IMR-90 (cell line): ENCODE measurements at regions not wholly inside any gene's neighbourhood (a gene's known extent, or its start where the extent isn't known, plus 50 kb on each side); places are given as distances from the start of the nearest gene placed in this dataset.

Experiments
- ATAC-seq: fragments of 200-7000 bp; cut with Tn5 transposase; 2 replicates; pipeline ENCODE4 v1.9.1; 2020; ENCODE audit warnings: low read depth, mild to moderate bottlenecking, moderate library complexity
- BruUV-seq: library from RNA; stranded (reverse); fragments of 400-500 nt; replicated peaks from 2 replicates; lab custom pipeline; 2021; lab: Mats Ljungman, UMichigan
- CTCF ChIA-PET: fragments of 300-600 bp; formaldehyde crosslinking; extraction: SDS; loops from one replicate; lab custom pipeline; 2021; ENCODE audit warnings: antibody characterized with exemption; lab: Yijun Ruan, JAX
- POLR2A ChIA-PET: fragments of 300-600 bp; sonication (Branson Sonifier 250); formaldehyde crosslinking; loops from one replicate; lab custom pipeline; 2022; ENCODE audit warnings: antibody characterized with exemption; ENCODE audit not compliant: unreplicated experiment; lab: Charles Lee
- DNase-seq: peaks from one replicate; pipeline ENCODE4 v3.0.0; 2013
- H2AFZ ChIP-seq: replicated peaks from 2 replicates; pipeline ENCODE3; 2013; ENCODE audit warnings: low read length, mild to moderate bottlenecking; ENCODE audit not compliant: poor library complexity
- H2AK5ac ChIP-seq: 2 replicates; pipeline ENCODE4 v1.6.1; 2013; ENCODE audit warnings: low read depth, low read length, inconsistent platforms
- H2AK9ac ChIP-seq: replicated peaks from 2 replicates; pipeline ENCODE3; 2013; ENCODE audit warnings: mild to moderate bottlenecking, low read depth, low read length, moderate library complexity; ENCODE audit not compliant: poor library complexity
- H2BK120ac ChIP-seq: 2 replicates; pipeline ENCODE4 v1.6.1; 2013; ENCODE audit warnings: low read depth, low read length, inconsistent platforms
- H2BK15ac ChIP-seq: 3 replicates; pipeline ENCODE4 v1.6.1; 2013; ENCODE audit warnings: low read depth, low read length, inconsistent platforms
- H2BK20ac ChIP-seq: 2 replicates; pipeline ENCODE4 v1.6.1; 2013; ENCODE audit warnings: low read depth, mild to moderate bottlenecking, inconsistent platforms, low read length, moderate library complexity
- H2BK5ac ChIP-seq: 2 replicates; pipeline ENCODE4 v1.6.1; 2013; ENCODE audit warnings: mild to moderate bottlenecking, low read depth, low read length, inconsistent platforms; ENCODE audit not compliant: poor library complexity, severe bottlenecking
- H3K14ac ChIP-seq: replicated peaks from 2 replicates; pipeline ENCODE4 v1.6.1; 2013; ENCODE audit warnings: low read depth, low read length, inconsistent platforms
- H3K18ac ChIP-seq: 2 replicates; pipeline ENCODE4 v1.6.1; 2013; ENCODE audit warnings: low read depth, low read length, control low read depth
- H3K23ac ChIP-seq: 2 replicates; pipeline ENCODE4 v1.6.1; 2013; ENCODE audit warnings: low read depth, low read length, inconsistent platforms
- H3K27ac ChIP-seq: 2 replicates; pipeline ENCODE4 v1.5.1; 2013; ENCODE audit warnings: mild to moderate bottlenecking, control low read depth, low read length; ENCODE audit not compliant: insufficient read depth
- H3K27me3 ChIP-seq: 2 replicates; pipeline ENCODE4 v1.6.1; 2013; ENCODE audit warnings: low read length; ENCODE audit not compliant: control insufficient read depth, insufficient read depth
- H3K36me3 ChIP-seq: 2 replicates; pipeline ENCODE4 v1.6.1; 2013; ENCODE audit warnings: low read length, mixed read lengths; ENCODE audit not compliant: control insufficient read depth, insufficient read depth
- H3K4ac ChIP-seq: 2 replicates; pipeline ENCODE4 v1.6.1; 2013; ENCODE audit warnings: low read depth, low read length, inconsistent platforms
- H3K4me1 ChIP-seq: 2 replicates; pipeline ENCODE4 v1.6.1; 2013; ENCODE audit warnings: low read length, mixed read lengths; ENCODE audit not compliant: control insufficient read depth, insufficient read depth
- H3K4me2 ChIP-seq: 2 replicates; pipeline ENCODE4 v1.6.1; 2013; ENCODE audit warnings: low read depth, mild to moderate bottlenecking, control low read depth, low read length, moderate library complexity
- H3K4me3 ChIP-seq: 2 replicates; pipeline ENCODE4 v1.5.1; 2013; ENCODE audit warnings: low read depth, mild to moderate bottlenecking, control low read depth, low read length, moderate library complexity; ENCODE audit not compliant: insufficient read depth
- H3K56ac ChIP-seq: 2 replicates; pipeline ENCODE4 v1.6.1; 2013; ENCODE audit warnings: low read length, inconsistent platforms; ENCODE audit not compliant: insufficient read depth; ENCODE audit errors: extremely low read depth
- H3K79me1 ChIP-seq, 2 experiments: 2 replicates each; pipeline ENCODE4 v1.6.1; 2013; ENCODE audit warnings: low read length in 2 of 2, inconsistent platforms in 1 of 2, low read depth in 1 of 2
- H3K9ac ChIP-seq: 2 replicates; pipeline ENCODE4 v1.6.1; 2013; ENCODE audit warnings: low read depth, low read length, control low read depth
- H3K9me1 ChIP-seq: 2 replicates; pipeline ENCODE4 v1.6.1; 2013; ENCODE audit warnings: low read length, inconsistent platforms; ENCODE audit not compliant: insufficient read depth
- H3K9me3 ChIP-seq: 2 replicates; pipeline ENCODE4 v1.6.1; 2013; ENCODE audit warnings: low read length; ENCODE audit not compliant: control insufficient read depth, insufficient read depth
- H4K20me1 ChIP-seq: 2 replicates; pipeline ENCODE4 v1.6.1; 2013; ENCODE audit warnings: low read length, inconsistent platforms; ENCODE audit not compliant: insufficient read depth
- H4K5ac ChIP-seq: 2 replicates; pipeline ENCODE4 v1.6.1; 2013; ENCODE audit warnings: mild to moderate bottlenecking, low read depth, low read length, control low read depth
- H4K8ac ChIP-seq, 2 experiments: 2 replicates each; pipeline ENCODE4 v1.6.1; 2013; ENCODE audit warnings: low read depth in 2 of 2, low read length in 2 of 2, control low read depth in 1 of 2, inconsistent platforms in 1 of 2
- H4K91ac ChIP-seq: 2 replicates; pipeline ENCODE4 v1.6.1; 2013; ENCODE audit warnings: low read depth, low read length, inconsistent platforms; ENCODE audit not compliant: insufficient read depth
- BHLHE40 ChIP-seq: fragments of 150-350 bp; IDR thresholded peaks from 2 replicates; pipeline ENCODE4 v1.6.1; 2016; ENCODE audit warnings: mild to moderate bottlenecking, low read depth, low read length
- CEBPB ChIP-seq: IDR thresholded peaks from 2 replicates; pipeline ENCODE4 v1.6.1; 2012; ENCODE audit warnings: low read depth, low read length, improper control_type of control experiment
- FOS ChIP-seq: fragments of 150-350 bp; IDR thresholded peaks from 2 replicates; pipeline ENCODE4 v1.6.1; 2016; ENCODE audit warnings: low read depth, low read length
- MXI1 ChIP-seq: IDR thresholded peaks from 2 replicates; pipeline ENCODE4 v1.6.1; 2012; ENCODE audit warnings: low read depth, mild to moderate bottlenecking, low read length, moderate library complexity, borderline replicate concordance
- RAD21 ChIP-seq: IDR thresholded peaks from 2 replicates; pipeline ENCODE4 v1.6.1; 2012; ENCODE audit warnings: low read length, improper control_type of control experiment
- RCOR1 ChIP-seq: IDR thresholded peaks from 2 replicates; pipeline ENCODE4 v1.6.1; 2012; ENCODE audit warnings: mild to moderate bottlenecking, low read length, improper control_type of control experiment; ENCODE audit not compliant: insufficient replicate concordance
- SMC3 ChIP-seq: fragments of 150-350 bp; IDR thresholded peaks from 2 replicates; pipeline ENCODE4 v1.6.1; 2016; ENCODE audit warnings: low read depth, mild to moderate bottlenecking, antibody characterized with exemption, low read length, moderate library complexity
- WGBS, 2 experiments: methylation state at CpG; one replicate each; pipeline versions ENCODE4 v1.1.5 to v1.1.7; 2013; ENCODE audit warnings: missing lambda C conversion rate in 2 of 2; ENCODE audit not compliant: insufficient read length in 1 of 2; ENCODE audit errors: extremely low coverage in 2 of 2; 5-methylcytosine and 5-hydroxymethylcytosine counted together
- dilution Hi-C: fragments of 300-500 bp; cut with HindIII; formaldehyde crosslinking; loops from one replicate; pipeline ENCODE4 v1.14.3; 2018; ENCODE audit warnings: low sequenced_read_pairs; ENCODE audit not compliant: unreplicated experiment
- in situ Hi-C: fragments of 300-500 bp; cut with MboI; formaldehyde crosslinking; loops from 3 replicates; pipeline ENCODE4 v1.14.3; 2019; ENCODE audit warnings: low sequenced_read_pairs, inconsistent platforms, mixed read lengths
- intact Hi-C: fragments of 100-400 bp; cut with micrococcal nuclease; formaldehyde crosslinking; loops from 2 replicates; pipeline ENCODE4 v1.10.0; 2022
- TF ChIP-seq, protein P1 (sequence below): fragments of 150-350 bp; IDR thresholded peaks from 2 replicates; pipeline ENCODE4 v1.6.1; 2017; ENCODE audit warnings: mild to moderate bottlenecking, antibody characterized with exemption, low read length, low read depth

DNA sequence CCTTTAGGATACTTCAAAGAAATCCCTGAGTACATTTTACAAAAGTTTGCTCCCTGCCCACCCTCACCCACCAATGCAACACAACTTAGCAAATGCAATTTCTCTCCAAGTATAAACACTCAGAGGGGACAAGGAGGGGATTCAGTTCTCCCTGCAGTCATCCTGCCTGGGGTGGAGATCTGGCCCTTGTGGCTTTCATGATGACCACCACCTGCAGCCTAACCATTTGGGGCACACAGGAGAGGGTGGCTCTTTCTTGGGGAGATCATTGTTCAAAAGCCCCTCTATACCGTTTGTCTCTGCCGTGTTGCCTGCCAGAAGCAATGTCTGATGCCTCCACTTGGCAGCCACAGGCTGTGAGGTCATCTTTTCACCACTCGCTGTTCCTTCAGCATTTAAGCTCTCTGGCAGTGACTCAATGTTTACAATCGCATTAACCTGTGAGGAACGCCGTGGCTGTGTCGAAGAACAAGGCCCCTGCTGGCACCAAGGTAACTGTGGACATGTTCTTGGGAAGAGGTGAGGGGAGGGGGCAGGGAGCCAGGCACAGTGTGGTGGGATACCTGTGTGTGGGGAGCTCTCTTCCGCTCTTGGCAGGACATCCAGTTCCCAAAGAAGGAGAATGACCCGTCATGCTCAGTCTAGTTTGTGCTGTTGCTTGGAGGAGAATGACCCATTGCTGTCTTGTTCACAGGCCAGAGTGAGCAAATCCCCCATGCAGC lies 103.9 kb upstream of the DUSP10 start:
- Histone ChIP-seq H2BK120ac (peak overlapping the region; percentile 93), H3K18ac (peak overlapping the region; percentile 50), H3K4me2 (peak overlapping the region; percentile 77), H3K14ac (0 out of 2 replicates have a peak overlapping the region, but pooled peaks have one; percentile 37), H3K27me3 (no peaks in the 10 kb centered on the region), H3K27ac (peak overlapping the region; percentile 28; the same call in 1 of the 2 replicates), H4K20me1 (no peaks in the 10 kb centered on the region), H2BK5ac (peak overlapping the region; percentile 64), H4K8ac (peak overlapping the region; percentile 6 to 38; a peak in 2 of 4 replicates), H2BK15ac (peak overlapping the region; percentile 74), H3K56ac (no peak overlapping the region), H3K4me1 (peaks cover 17% of the 10 kb centered on the region), H2BK20ac (peak overlapping the region; percentile 95), H3K4ac (peak overlapping the region; percentile 76), H2AK5ac (peak overlapping the region; percentile 84), H3K79me1 (no peaks in the 10 kb centered on the region), H3K36me3 (no peaks in the 10 kb centered on the region), H3K9ac (no peak overlapping the region), H3K4me3 (no peak overlapping the region), H4K91ac (peak overlapping the region; percentile 79), H3K9me1 (peaks cover 17% of the 10 kb centered on the region), H4K5ac (peak overlapping the region; percentile 75), H2AK9ac (peak overlapping the region; percentile 12), H2AFZ (peak overlapping the region; percentile 89), H3K9me3 (no peaks in the 10 kb centered on the region), H3K23ac (peak overlapping the region; percentile 69; the same call in 1 of the 2 replicates)
- POLR2A ChIA-PET, result no interaction called here
- dilution Hi-C loops (no loop called here), in situ Hi-C loops (no loop called here), intact Hi-C loops (no loop called here)
- ATAC-seq (peak; percentile 82), DNase-seq (peak; percentile 94)
- BruUV-seq, result no TSS peak
- WGBS, 2 experiments, result 100% methylated on average over 1 of the region's 9 CpGs; no CpG with 5 or more reads in 1 of the 2 experiments
- TF ChIP-seq CEBPB, result peak; percentile 48; the same call in 1 of the 2 replicates
- no peak for TF ChIP-seq MXI1
- TF ChIP-seq SMC3, result 0 out of 2 replicates have a peak, but pooled peaks have one; percentile 20
- peak; percentile 74 for TF ChIP-seq FOS
- TF ChIP-seq RCOR1, result no peak
- TF ChIP-seq, protein P1, sequence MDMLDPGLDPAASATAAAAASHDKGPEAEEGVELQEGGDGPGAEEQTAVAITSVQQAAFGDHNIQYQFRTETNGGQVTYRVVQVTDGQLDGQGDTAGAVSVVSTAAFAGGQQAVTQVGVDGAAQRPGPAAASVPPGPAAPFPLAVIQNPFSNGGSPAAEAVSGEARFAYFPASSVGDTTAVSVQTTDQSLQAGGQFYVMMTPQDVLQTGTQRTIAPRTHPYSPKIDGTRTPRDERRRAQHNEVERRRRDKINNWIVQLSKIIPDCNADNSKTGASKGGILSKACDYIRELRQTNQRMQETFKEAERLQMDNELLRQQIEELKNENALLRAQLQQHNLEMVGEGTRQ, result no peak
- no peak for TF ChIP-seq BHLHE40
- peak; percentile 32; the same call in 1 of the 2 replicates for TF ChIP-seq RAD21
- CTCF ChIA-PET, result interaction anchor here (0.6 kb wide), 1 partner anchor 979 kb away, joined by 3 read pairs; no protein-coding TSS in a partner anchor
